ENCODE measurements at regions not wholly inside any gene's neighbourhood (a gene's known extent, or its start where the extent isn't known, plus 50 kb on each side); places are given as distances from the start of the nearest gene placed in this dataset.

- TF ChIP-seq, protein P1, sequence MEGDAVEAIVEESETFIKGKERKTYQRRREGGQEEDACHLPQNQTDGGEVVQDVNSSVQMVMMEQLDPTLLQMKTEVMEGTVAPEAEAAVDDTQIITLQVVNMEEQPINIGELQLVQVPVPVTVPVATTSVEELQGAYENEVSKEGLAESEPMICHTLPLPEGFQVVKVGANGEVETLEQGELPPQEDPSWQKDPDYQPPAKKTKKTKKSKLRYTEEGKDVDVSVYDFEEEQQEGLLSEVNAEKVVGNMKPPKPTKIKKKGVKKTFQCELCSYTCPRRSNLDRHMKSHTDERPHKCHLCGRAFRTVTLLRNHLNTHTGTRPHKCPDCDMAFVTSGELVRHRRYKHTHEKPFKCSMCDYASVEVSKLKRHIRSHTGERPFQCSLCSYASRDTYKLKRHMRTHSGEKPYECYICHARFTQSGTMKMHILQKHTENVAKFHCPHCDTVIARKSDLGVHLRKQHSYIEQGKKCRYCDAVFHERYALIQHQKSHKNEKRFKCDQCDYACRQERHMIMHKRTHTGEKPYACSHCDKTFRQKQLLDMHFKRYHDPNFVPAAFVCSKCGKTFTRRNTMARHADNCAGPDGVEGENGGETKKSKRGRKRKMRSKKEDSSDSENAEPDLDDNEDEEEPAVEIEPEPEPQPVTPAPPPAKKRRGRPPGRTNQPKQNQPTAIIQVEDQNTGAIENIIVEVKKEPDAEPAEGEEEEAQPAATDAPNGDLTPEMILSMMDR (IDR thresholded peaks at IDR 0.05) = no peak
- TF ChIP-seq POLR2A (IDR thresholded peaks at IDR 0.05) = no peak
- TF ChIP-seq POLR2AphosphoS5 (IDR thresholded peaks at IDR 0.05) = no peak
Observed at GRCh38 chr18:55780586-55781071, 192.6 kb upstream of the TCF4 start.

Data from gastroesophageal sphincter (tissue), 3 donors.